GM23248 (cell line): ENCODE measurements at regions not wholly inside any gene's neighbourhood (a gene's known extent, or its start where the extent isn't known, plus 50 kb on each side); places are given as distances from the start of the nearest gene placed in this dataset.

ENCODE experiments used
- EZH2 ChIP-seq: fragments of 200-600 bp; sonication (generic); IDR thresholded peaks from 2 replicates; pipeline ENCODE4 v1.6.1; 2018; ENCODE audit warnings: antibody characterized with exemption, mild to moderate bottlenecking; ENCODE audit not compliant: insufficient read depth, poor library complexity, severe bottlenecking
- EZH2phosphoT487 ChIP-seq: fragments of 200-600 bp; sonication (generic); IDR thresholded peaks from 2 replicates; pipeline ENCODE4 v1.6.1; 2018; ENCODE audit warnings: antibody characterized with exemption, moderate library complexity, mild to moderate bottlenecking, low read depth; ENCODE audit not compliant: insufficient read depth

GRCh38 chr4:8780596-8781368, 90.9 kb downstream of the HMX1 start:
- no peak for TF ChIP-seq EZH2
- no peak for TF ChIP-seq EZH2phosphoT487
